ENCODE measurements at regions not wholly inside any gene's neighbourhood (a gene's known extent, or its start where the extent isn't known, plus 50 kb on each side); places are given as distances from the start of the nearest gene placed in this dataset.
A peak's percentile ranks its signal among the peaks of the same experiment; 100 is the strongest.

GRCh38 chr2:138116456-138116855 is 152.2 kb downstream of the HNMT start:
- TF ChIP-seq EP300 (IDR thresholded peaks at IDR 0.05; ENCODE audit: low read depth) (no peak), POLR2AphosphoS5 (IDR thresholded peaks at IDR 0.05) (no peak), POLR2A (IDR thresholded peaks at IDR 0.05) (no peak)
- TF ChIP-seq, protein P1, sequence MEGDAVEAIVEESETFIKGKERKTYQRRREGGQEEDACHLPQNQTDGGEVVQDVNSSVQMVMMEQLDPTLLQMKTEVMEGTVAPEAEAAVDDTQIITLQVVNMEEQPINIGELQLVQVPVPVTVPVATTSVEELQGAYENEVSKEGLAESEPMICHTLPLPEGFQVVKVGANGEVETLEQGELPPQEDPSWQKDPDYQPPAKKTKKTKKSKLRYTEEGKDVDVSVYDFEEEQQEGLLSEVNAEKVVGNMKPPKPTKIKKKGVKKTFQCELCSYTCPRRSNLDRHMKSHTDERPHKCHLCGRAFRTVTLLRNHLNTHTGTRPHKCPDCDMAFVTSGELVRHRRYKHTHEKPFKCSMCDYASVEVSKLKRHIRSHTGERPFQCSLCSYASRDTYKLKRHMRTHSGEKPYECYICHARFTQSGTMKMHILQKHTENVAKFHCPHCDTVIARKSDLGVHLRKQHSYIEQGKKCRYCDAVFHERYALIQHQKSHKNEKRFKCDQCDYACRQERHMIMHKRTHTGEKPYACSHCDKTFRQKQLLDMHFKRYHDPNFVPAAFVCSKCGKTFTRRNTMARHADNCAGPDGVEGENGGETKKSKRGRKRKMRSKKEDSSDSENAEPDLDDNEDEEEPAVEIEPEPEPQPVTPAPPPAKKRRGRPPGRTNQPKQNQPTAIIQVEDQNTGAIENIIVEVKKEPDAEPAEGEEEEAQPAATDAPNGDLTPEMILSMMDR (IDR thresholded peaks at IDR 0.05): no peak
- 91 to 96% methylated on average over 4 of the region's 4 CpGs for WGBS, 2 donors (ENCODE audit: low coverage in 1 of 2)
- Histone ChIP-seq H3K27ac (no peak overlapping the region), H3K4me3 (no peak overlapping the region), H3K27me3 (no peaks in the 10 kb centered on the region), H3K9me3 (no peaks in the 10 kb centered on the region), H3K4me1 (peaks cover 0 to 4% (median 0%) of the 10 kb centered on the region in 4 donors), H3K36me3 (no peaks in the 10 kb centered on the region)
- DNase-seq: no peak
- in situ Hi-C loops (cut with MboI; ENCODE audit: low pct_ligation_motif_present in 1 of 4, low pct_unique_long_range_greater_than_20kb in 1 of 4, low sequenced_read_pairs in 3 of 4): no loop called here
- intact Hi-C loops (cut with DNase I; ENCODE audit: low total_unique reads): no loop called here

DNA sequence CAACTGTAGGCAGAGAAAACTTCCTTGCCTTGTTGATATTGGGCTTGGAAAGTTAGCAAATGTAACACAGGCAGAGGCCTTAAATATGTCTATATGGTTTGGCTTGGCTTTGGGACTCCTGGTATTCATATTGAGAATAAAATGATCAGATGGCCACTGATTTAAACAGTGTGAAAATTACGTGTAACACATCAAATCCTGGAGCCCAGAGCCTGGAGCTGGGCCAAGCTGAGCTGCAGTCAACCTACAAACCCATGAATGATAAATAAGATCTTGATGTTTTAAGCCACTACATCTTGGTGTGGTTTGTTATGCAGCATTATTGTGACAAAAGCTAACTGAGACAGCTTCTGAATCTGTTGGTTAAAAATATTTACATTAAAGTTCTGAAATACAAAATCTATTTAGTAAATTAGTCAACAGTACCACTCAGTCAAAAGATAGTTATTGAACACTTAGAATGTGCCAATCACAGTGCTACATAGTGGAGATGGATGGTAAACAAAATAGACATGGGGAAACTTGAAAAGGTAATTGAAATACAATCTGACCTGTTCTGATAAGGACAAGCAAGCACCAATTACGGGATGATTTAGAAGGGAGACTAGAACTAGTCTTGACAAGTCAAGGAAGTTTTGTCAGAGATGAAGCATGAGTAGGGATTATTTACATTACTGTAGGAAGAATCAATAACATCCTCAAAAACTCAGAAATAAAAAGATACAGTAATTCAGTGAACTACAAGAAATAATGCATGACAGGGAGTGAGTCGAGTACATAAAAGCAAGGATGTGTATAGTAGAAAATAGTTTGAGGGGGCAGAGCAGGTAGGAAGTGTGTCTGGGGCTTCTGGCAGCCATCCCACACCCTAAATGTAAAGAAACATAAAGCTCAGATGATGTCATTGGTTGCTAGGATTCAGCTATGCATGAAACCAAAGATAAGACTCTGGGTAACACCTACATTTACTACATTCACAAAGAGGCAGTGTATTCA is 157.7 kb downstream of the HNMT start:
- peak; percentile 11 for DNase-seq
- intact Hi-C loops (cut with DNase I; ENCODE audit: low total_unique reads) (no loop called here), in situ Hi-C loops (cut with MboI; ENCODE audit: low pct_ligation_motif_present in 1 of 4, low pct_unique_long_range_greater_than_20kb in 1 of 4, low sequenced_read_pairs in 3 of 4) (no loop called here)
- 55 to 70% methylated on average over 2 to 3 of the region's 3 CpGs for WGBS, 2 donors (ENCODE audit: low coverage in 1 of 2)
- Histone ChIP-seq H3K4me1 (peaks cover 0 to 4% (median 0%) of the 10 kb centered on the region in 4 donors), H3K27ac (peak overlapping the region in 2 of 4 donors; percentile 20 to 27), H3K27me3 (no peaks in the 10 kb centered on the region), H3K36me3 (no peaks in the 10 kb centered on the region), H3K9me3 (no peaks in the 10 kb centered on the region), H3K4me3 (no peak overlapping the region)
- TF ChIP-seq POLR2AphosphoS5 (IDR thresholded peaks at IDR 0.05) (no peak), POLR2A (IDR thresholded peaks at IDR 0.05) (no peak), EP300 (IDR thresholded peaks at IDR 0.05; ENCODE audit: low read depth) (no peak)
- TF ChIP-seq, protein P1 (IDR thresholded peaks at IDR 0.05): no peak

DNA sequence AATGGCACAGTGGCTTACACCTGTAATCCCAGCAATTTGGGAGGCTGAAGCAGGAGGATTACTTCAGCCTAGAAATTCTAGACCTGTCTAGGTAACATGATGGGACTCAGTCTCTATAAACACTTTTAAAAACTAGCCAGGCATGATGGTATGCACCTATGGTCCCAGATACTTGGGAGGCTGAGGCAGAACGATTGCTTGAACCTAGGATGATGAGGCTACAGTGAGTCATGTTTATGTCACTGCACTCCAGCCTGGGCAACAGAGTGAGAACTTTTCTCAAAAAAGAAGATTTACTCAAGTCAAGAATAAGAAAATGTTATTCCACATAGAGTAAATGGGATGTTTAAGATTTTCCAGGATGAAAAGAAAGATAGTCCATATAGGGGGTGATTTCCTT is 158.6 kb downstream of the HNMT start:
- peaks cover 0 to 4% (median 0%) of the 10 kb centered on the region in 4 donors for H3K4me1 ChIP-seq
- H3K27ac ChIP-seq: peak overlapping the region in 2 of 4 donors; percentile 19 to 27
- 52 to 67% methylated on average over 1 of the region's 1 CpG for WGBS, 2 donors (ENCODE audit: low coverage in 1 of 2)
- TF ChIP-seq, protein P1 (IDR thresholded peaks at IDR 0.05): no peak
- no peak for TF ChIP-seq EP300 (IDR thresholded peaks at IDR 0.05; ENCODE audit: low read depth)
- TF ChIP-seq POLR2A (IDR thresholded peaks at IDR 0.05): no peak
- TF ChIP-seq POLR2AphosphoS5 (IDR thresholded peaks at IDR 0.05): no peak
- intact Hi-C loops (cut with DNase I; ENCODE audit: low total_unique reads): no loop called here
- DNase-seq: no peak
- no peaks in the 10 kb centered on the region for H3K9me3 ChIP-seq
- in situ Hi-C loops (cut with MboI; ENCODE audit: low pct_ligation_motif_present in 1 of 4, low pct_unique_long_range_greater_than_20kb in 1 of 4, low sequenced_read_pairs in 3 of 4): no loop called here
- H3K4me3 ChIP-seq: no peak overlapping the region
- H3K27me3 ChIP-seq: no peaks in the 10 kb centered on the region
- no peaks in the 10 kb centered on the region for H3K36me3 ChIP-seq

DNA sequence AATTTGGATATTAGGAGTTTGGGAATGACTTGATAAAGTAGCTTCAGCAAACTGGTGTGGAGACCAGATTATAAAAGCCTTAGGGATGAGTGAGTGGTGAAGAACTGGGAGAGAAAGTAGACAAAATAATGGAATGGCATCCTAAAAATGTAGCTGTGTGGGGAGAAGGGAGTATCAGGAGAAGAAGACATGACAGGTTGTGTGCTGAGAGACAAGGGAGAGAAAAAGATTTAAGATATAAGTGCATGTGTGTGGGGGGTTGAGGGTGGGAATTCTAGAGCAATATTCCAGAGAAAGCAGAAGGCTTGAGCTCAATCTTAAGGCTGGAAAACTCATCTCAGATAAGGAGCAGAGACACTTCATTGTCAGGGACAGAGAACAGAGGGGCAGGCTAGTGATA is 159.5 kb downstream of the HNMT start:
- in situ Hi-C loops (cut with MboI; ENCODE audit: low pct_ligation_motif_present in 1 of 4, low pct_unique_long_range_greater_than_20kb in 1 of 4, low sequenced_read_pairs in 3 of 4) (no loop called here), intact Hi-C loops (cut with DNase I; ENCODE audit: low total_unique reads) (no loop called here)
- TF ChIP-seq POLR2AphosphoS5 (IDR thresholded peaks at IDR 0.05): no peak
- no peak for TF ChIP-seq EP300 (IDR thresholded peaks at IDR 0.05; ENCODE audit: low read depth)
- no peak for TF ChIP-seq POLR2A (IDR thresholded peaks at IDR 0.05)
- TF ChIP-seq, protein P1 (IDR thresholded peaks at IDR 0.05): no peak
- no peak overlapping the region for H3K4me3 ChIP-seq
- no peak overlapping the region for H3K27ac ChIP-seq
- H3K27me3 ChIP-seq: no peaks in the 10 kb centered on the region
- no peaks in the 10 kb centered on the region for H3K36me3 ChIP-seq
- peaks cover 0 to 4% (median 0%) of the 10 kb centered on the region in 4 donors for H3K4me1 ChIP-seq
- DNase-seq: no peak
- no peaks in the 10 kb centered on the region for H3K9me3 ChIP-seq

All from transverse colon (tissue), 4 donors.